CD4-positive, alpha-beta T cell (primary cell): ENCODE measurements at regions not wholly inside any gene's neighbourhood (a gene's known extent, or its start where the extent isn't known, plus 50 kb on each side); places are given as distances from the start of the nearest gene placed in this dataset.

Experiments
- ATAC-seq: fragments of 200-7000 bp; cut with Tn5 transposase; one replicate; pipeline ENCODE4 v1.10.0; 2022; ENCODE audit warnings: mild to moderate bottlenecking; ENCODE audit not compliant: poor library complexity
- CTCF ChIA-PET: fragments of 350-600 bp; sonication (Branson Sonifier 250); formaldehyde crosslinking; loops from one replicate; lab custom pipeline; 2021; ENCODE audit warnings: antibody characterized with exemption, inconsistent platforms; lab: Charles Lee
- POLR2A ChIA-PET: fragments of 350-600 bp; sonication (Branson Sonifier 250); formaldehyde crosslinking; loops from one replicate; lab custom pipeline; 2021; ENCODE audit warnings: antibody characterized with exemption, inconsistent platforms; lab: Charles Lee
- DNase-seq, 14 experiments: peaks; one replicate each; pipeline ENCODE4 v3.0.0-alpha.2; 2013 to 2020; ENCODE audit warnings: mixed read lengths in 2 of 14
- H3K27ac ChIP-seq, 2 donors: one replicate each; pipeline versions ENCODE4 v1.5.1 to v1.7.0; 2013; ENCODE audit warnings: low read length in 2 of 2, low read depth in 1 of 2, mild to moderate bottlenecking in 1 of 2
- H3K27me3 ChIP-seq, 2 experiments: 1 replicate in 1 of 2; 2 replicates in 1 of 2; pipeline versions ENCODE4 v1.6.1 to v1.7.0; 2013; ENCODE audit warnings: low read length in 2 of 2, control low read depth in 1 of 2, mild to moderate bottlenecking in 1 of 2, moderate library complexity in 1 of 2; ENCODE audit not compliant: insufficient read depth in 2 of 2, control insufficient read depth in 1 of 2
- H3K36me3 ChIP-seq: one replicate; pipeline ENCODE4 v1.6.1; 2013; ENCODE audit warnings: low read length, control low read depth; ENCODE audit not compliant: insufficient read depth
- H3K4me1 ChIP-seq: one replicate; pipeline ENCODE4 v1.6.1; 2013; ENCODE audit warnings: low read length, control low read depth; ENCODE audit not compliant: insufficient read depth
- H3K4me3 ChIP-seq: one replicate; pipeline ENCODE4 v1.5.1; 2013; ENCODE audit warnings: mild to moderate bottlenecking, low read length, moderate library complexity
- H3K9me3 ChIP-seq, 2 experiments: 1 replicate in 1 of 2; 2 replicates in 1 of 2; pipeline versions ENCODE4 v1.6.1 to v1.7.0; 2013; ENCODE audit warnings: low read length in 2 of 2, mild to moderate bottlenecking in 2 of 2, control low read depth in 1 of 2, moderate library complexity in 1 of 2; ENCODE audit not compliant: control insufficient read depth in 1 of 2, insufficient read depth in 1 of 2
- H3K27ac Mint-ChIP-seq: one replicate; pipeline ENCODE4 v1.8.0; 2020; ENCODE audit warnings: mixed read lengths
- H3K27me3 Mint-ChIP-seq: one replicate; pipeline ENCODE4 v1.8.0; 2021; ENCODE audit warnings: mixed read lengths
- H3K36me3 Mint-ChIP-seq: one replicate; pipeline ENCODE4 v1.8.0; 2021; ENCODE audit warnings: low read depth, mixed read lengths
- H3K4me1 Mint-ChIP-seq: one replicate; pipeline ENCODE4 v1.8.0; 2021; ENCODE audit warnings: low read depth, mixed read lengths
- H3K4me3 Mint-ChIP-seq: one replicate; pipeline ENCODE4 v1.8.0; 2020; ENCODE audit warnings: mild to moderate bottlenecking, mixed read lengths
- H3K9me3 Mint-ChIP-seq: one replicate; pipeline ENCODE4 v1.8.0; 2020; ENCODE audit warnings: mixed read lengths
- intact Hi-C, 2 experiments: fragments of 100-400 bp; cut with DNase I in 1 of 2; cut with micrococcal nuclease in 1 of 2; formaldehyde crosslinking; loops; one replicate each; pipeline versions ENCODE4 v1.15.1 to v1.9.0; 2023 to 2025; cut with DNase I, micrococcal nuclease
- TF ChIP-seq, protein P1 (sequence below): fragments of 200-600 bp; IDR thresholded peaks from one replicate; pipeline ENCODE4 v1.8.0; 2022; ENCODE audit warnings: antibody characterized with exemption, mild to moderate bottlenecking

DNA sequence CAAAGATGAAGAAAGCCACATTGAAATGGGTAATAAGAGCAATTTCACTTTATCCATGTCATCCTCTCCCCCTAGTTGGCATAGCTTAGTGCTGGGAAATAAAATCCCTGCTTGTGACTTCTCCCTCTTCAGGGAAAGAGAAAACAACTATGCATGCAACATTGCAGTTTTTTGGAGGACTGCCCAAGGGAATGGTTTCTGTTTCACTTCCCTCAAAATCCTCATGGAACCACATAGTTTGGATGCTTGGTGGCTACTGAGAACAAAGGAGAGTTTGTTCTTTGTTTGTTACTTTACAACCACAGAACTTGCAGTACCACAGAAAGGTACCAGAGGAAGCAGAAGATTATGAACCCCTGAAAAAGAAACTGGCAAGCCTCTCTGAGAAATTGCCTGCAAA, 384.6 kb upstream of the RORA start:
- Mint-ChIP-seq H3K36me3 (no peaks in the 10 kb centered on the region), H3K4me3 (no peak overlapping the region), H3K27me3 (peaks cover 29% of the 10 kb centered on the region), H3K4me1 (no peaks in the 10 kb centered on the region), H3K9me3 (peaks cover 18% of the 10 kb centered on the region), H3K27ac (no peak overlapping the region)
- POLR2A ChIA-PET, result no interaction called here
- Histone ChIP-seq H3K4me1 (no peaks in the 10 kb centered on the region), H3K9me3 (peaks cover 0 to 18% of the 10 kb centered on the region in 2 experiments), H3K27me3 (peaks cover 0 to 8% of the 10 kb centered on the region in 2 experiments), H3K36me3 (no peaks in the 10 kb centered on the region), H3K4me3 (no peak overlapping the region), H3K27ac (no peak overlapping the region)
- CTCF ChIA-PET, result no interaction called here
- no peak for ATAC-seq
- intact Hi-C loops, result no loop called here
- TF ChIP-seq, protein P1, sequence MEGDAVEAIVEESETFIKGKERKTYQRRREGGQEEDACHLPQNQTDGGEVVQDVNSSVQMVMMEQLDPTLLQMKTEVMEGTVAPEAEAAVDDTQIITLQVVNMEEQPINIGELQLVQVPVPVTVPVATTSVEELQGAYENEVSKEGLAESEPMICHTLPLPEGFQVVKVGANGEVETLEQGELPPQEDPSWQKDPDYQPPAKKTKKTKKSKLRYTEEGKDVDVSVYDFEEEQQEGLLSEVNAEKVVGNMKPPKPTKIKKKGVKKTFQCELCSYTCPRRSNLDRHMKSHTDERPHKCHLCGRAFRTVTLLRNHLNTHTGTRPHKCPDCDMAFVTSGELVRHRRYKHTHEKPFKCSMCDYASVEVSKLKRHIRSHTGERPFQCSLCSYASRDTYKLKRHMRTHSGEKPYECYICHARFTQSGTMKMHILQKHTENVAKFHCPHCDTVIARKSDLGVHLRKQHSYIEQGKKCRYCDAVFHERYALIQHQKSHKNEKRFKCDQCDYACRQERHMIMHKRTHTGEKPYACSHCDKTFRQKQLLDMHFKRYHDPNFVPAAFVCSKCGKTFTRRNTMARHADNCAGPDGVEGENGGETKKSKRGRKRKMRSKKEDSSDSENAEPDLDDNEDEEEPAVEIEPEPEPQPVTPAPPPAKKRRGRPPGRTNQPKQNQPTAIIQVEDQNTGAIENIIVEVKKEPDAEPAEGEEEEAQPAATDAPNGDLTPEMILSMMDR, result no peak
- no peak for DNase-seq

DNA sequence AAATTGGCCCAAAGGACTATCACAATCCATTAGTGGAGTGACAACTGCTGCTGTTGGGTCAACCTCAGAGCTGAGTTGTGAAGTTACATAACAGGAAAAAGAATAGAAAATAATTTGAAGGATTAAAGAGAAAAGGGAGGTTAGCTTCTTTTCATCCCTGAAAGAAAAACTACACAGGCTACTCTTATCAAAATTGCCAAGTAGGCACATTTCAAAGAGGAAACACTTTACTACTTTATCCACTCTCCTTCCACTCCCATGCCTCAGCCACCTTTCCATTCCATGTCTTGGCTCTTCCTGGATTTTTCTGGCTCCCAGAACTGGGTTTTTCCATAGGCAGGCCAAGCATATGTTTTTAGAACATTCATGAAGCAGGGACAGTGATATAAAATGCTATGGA, 384.0 kb upstream of the RORA start:
- POLR2A ChIA-PET, result no interaction called here
- Histone ChIP-seq H3K4me1 (no peaks in the 10 kb centered on the region), H3K36me3 (no peaks in the 10 kb centered on the region), H3K27me3 (peaks cover 0 to 14% of the 10 kb centered on the region in 2 experiments), H3K4me3 (no peak overlapping the region), H3K9me3 (peaks cover 0 to 18% of the 10 kb centered on the region in 2 experiments), H3K27ac (no peak overlapping the region)
- DNase-seq (no peak), ATAC-seq (no peak)
- Mint-ChIP-seq H3K27ac (no peak overlapping the region), H3K4me3 (no peak overlapping the region), H3K4me1 (no peaks in the 10 kb centered on the region), H3K9me3 (peaks cover 18% of the 10 kb centered on the region), H3K36me3 (no peaks in the 10 kb centered on the region), H3K27me3 (peaks cover 34% of the 10 kb centered on the region)
- TF ChIP-seq, protein P1, result no peak
- CTCF ChIA-PET, result interaction anchor here (0.6 kb wide), 1 partner anchor 15 kb away, joined by 4 read pairs; no protein-coding TSS in a partner anchor
- intact Hi-C loops, result no loop called here

- no peaks in the 10 kb centered on the region for H3K4me1 ChIP-seq
- no peak overlapping the region for H3K4me3 ChIP-seq
- intact Hi-C loops, result no loop called here
- ChIA-PET POLR2A (no interaction called here), CTCF (no interaction called here)
- no peaks in the 10 kb centered on the region for H3K36me3 Mint-ChIP-seq
- no peak overlapping the region for H3K27ac Mint-ChIP-seq
- H3K4me1 Mint-ChIP-seq, result no peaks in the 10 kb centered on the region
- H3K4me3 Mint-ChIP-seq, result no peak overlapping the region
- no peak for DNase-seq
- no peak for ATAC-seq
- TF ChIP-seq, protein P1, result no peak
- H3K9me3 Mint-ChIP-seq, result peaks cover 18% of the 10 kb centered on the region
- H3K9me3 ChIP-seq, result peaks cover 0 to 18% of the 10 kb centered on the region in 2 experiments
- no peaks in the 10 kb centered on the region for H3K36me3 ChIP-seq
- H3K27ac ChIP-seq, result no peak overlapping the region
- H3K27me3 ChIP-seq, result peaks cover 0 to 23% of the 10 kb centered on the region in 2 experiments
- peaks cover 42% of the 10 kb centered on the region for H3K27me3 Mint-ChIP-seq
Observed at GRCh38 chr15:61612111-61612510, 383.0 kb upstream of the RORA start.
